GM21390 (cell line): ENCODE measurements at regions not wholly inside any gene's neighbourhood (a gene's known extent, or its start where the extent isn't known, plus 50 kb on each side); places are given as distances from the start of the nearest gene placed in this dataset.
A peak's percentile ranks its signal among the peaks of the same experiment; 100 is the strongest.

Source experiments
- ATAC-seq: cut with Tn5 transposase; IDR thresholded peaks from one replicate; pipeline ENCODE4 v1.9.1; 2021; ENCODE audit not compliant: unreplicated experiment

DNA sequence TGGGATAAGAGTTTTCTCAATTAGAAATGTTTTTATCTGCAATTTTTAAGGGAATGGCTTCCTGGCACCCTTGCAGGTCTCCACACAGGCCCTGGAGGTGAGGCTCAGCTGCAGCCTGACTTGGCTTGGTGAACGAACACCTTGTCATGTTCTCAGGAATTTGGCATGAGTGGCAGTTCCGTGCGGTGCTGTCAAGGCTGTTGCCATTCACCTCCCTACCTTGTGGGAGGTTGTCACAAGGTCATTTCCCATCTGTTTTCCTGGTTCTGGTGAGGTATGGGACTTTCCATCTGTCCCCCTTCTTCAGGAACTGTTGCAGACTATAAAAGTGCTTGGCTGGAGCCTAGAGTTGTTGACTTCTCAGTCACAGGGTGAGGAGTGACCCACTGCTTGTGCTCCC, 82.9 kb downstream of the ELOVL4 start:
- ATAC-seq: no peak

DNA sequence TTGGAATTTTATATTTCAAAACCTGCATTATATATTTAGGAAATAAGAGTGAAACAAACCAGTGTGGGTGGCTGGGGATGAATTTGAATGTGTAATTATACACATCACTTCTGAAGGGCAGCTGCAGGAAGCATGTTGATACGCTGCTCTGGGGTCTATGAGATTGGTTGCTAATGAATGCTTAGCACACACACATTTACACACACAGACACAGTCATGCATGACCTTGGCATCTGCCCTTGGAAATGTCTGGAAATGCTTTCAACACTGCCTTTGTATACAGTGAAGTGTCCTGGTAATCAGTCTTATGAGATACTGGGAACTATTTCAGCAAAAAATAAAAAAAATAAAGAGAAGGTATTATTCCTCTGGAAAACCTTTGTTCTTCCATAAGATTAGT, 83.4 kb downstream of the ELOVL4 start:
- ATAC-seq: no peak

DNA sequence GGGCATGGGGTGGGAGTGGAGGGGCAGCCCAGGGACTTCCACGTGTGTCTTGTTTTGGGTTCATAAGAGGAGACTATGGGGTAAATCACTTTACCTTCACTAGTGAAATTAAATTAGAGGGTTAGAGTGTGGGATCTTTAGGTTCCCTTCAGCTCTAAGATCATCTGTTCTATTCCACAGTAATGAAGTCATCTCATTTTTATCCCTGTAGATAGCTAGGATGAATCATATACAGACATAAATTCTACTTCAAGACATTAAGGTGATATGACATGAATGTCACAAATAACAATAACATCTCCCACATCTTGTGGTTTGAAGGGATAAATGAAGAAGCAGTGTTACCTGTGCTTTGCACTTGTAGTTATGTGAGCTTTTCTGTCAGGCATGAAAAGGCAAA, 83.8 kb downstream of the ELOVL4 start:
- no peak for ATAC-seq

DNA sequence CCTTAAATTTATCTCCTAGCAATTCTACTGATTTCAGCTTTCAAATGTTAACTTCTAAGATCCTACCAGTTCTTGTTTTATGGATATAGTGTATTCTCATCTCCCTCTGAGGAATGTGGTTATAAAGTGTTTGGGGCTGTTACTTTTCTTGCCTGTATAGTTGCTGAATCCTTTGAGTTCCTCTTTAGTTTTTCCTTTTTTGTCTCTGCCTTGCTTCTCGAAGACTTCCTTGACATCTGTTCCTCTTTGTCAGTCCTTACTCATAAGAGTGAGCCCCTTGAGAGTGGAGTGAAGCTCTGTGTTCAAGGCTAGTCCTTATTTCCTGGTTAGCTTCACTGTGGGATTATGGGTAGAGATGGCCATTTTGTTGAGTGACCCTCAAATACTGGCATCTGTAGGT, 84.6 kb downstream of the ELOVL4 start:
- no peak for ATAC-seq

DNA sequence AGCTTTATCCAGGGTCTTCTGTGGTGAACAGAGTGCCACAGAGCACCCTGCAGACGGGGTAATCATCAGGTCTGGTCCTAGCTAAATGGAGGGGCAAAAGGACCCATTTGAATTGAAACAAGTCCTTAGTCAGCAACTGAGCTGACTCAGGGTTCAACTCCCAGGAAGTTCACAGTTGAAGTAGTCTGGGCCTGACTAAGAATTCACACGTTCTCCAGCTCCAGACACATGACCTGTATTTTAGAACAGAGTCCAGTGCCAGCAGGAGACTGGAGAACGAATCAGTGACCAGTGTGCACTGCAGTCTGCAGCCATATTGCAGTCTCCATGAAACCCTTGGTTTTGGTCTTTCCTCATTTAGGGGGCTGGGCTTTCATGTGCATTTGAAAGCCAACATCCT, 85.2 kb downstream of the ELOVL4 start:
- ATAC-seq: no peak

DNA sequence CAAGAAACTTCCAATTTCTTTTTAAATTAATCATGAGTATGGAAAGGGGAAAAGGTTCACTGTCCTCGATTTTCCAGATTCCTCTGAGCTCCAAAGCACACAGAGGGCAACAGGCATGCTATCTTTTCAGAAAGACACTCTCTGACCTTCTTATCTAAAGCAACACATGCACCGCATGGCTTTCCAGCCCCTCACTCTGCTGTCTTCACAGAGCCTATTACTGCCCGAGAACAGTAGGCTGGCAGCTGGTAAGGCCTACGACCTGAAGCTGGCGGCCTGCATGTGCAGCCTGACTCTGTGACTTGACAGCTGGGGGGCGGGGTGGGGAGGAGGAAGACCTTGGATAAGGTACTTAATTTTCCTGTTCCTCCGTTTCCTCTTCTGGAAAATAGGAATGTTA, 86.3 kb downstream of the ELOVL4 start:
- ATAC-seq: no peak

DNA sequence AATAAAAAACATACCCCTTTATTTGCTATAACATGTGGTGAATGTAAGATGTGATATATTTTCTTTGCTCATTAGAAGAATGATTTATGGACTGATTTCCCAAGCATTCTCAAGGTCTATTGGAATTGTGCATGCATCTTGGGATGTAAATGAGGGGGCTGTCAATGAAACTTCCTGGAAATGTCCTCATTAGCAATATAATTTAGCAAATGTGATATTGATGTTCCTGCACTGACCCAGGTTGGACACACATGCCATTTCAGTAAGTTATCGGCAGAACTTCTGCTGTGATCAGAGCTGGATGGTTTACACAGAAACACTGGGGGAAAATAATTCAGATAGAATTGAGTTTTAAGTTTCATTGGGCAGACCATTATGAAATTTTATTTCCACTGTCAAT, 99.9 kb downstream of the ELOVL4 start:
- ATAC-seq: no peak

DNA sequence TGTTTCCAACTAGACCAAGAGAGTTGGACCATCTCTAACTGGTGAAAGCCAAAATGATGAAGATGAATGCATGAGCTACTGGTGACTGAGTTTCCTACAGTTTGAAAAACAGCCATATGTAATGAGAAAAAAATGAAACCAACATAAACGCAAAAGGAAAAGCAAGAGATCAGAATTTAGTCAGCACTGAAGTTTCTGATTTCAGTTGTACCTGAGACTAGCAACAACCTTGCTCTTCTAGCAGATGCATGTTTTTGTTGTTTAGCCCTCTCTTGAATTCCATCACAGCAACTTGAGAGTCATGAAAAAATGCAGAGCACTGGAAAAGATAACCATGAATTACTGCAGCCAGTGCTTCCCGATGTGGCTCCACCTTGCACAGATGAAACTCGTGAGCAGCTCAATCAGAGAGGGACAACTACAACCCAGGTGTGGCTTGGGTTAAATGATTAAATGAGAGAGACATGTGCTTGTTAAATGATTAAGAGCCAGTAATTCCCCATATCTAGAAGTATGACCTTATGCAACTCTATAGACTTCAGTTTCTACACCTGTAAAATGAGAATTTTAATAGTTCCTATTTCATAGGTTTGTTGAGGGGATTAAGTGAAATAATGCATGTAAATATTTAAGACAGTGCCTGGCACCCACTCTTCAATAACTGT, 104.8 kb downstream of the ELOVL4 start:
- ATAC-seq: peak; percentile 62

DNA sequence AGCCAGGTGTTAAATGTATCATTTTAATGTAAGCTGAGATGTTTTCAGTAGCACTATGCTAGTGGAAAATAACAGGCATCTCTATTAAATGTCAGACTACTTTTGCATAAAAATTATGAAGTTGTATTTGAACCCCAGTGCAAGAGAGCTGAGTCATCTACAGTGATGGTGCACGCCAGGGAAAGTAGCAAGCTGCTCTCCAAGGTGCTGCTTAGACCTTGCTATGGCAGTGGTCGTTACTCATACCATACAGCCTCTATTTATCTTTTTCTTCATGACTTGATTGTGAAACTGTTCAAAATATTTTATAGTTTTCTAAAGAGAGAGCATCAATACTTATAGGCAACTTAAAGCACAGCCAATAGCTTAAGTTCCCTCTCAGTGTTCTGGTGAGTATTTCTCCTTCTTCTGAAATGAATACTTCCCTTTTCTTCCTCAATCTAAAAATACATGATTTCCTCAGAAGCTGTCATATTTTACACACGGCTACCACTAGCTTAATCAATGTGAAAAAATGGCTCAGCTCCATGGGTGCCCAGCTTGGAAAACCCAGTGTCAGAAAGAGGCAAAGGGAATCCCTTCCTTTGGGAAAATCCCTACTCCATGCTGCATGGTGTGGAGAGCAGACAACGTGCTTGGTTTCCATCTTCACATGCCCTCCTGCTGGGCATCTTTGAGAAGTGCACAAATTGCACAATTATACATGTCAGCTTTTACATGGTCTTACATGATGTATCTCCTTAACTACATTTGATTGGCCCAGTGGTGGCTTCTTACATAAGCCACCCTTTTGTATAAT, 105.6 kb downstream of the ELOVL4 start:
- peak; percentile 26 for ATAC-seq

DNA sequence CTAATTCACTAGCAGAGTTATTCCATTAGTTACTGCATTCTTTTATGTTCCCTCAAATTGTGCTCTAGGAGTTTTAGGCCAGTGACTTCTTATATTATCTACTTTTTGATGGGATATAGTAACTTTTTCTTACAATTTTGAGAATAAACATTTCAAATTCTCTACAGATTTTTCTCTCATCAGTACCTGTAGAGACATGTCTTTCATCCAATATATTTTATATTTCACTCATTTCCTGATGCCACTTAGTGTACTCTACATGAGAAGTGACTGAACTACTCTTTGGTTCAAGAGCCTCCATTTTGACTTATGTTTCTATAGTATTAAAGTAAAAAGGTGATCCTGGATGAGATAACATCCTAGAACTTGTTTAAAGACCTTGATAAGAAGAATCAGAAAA, 108.5 kb downstream of the ELOVL4 start:
- ATAC-seq: no peak

DNA sequence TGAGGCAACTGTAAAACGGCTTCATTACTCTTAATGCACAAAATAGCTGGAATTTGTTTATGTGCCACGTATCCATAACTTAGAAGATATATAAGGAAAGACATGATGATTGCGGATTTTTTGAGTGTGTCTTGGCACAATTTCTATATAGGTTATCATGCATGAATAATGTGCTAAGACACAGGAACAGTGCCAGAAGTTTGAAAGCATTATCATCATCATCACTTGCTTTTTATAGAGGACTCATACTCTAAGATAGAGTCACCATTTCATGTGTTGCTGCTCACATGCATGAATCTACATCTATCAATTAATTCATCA, 113.4 kb downstream of the ELOVL4 start:
- ATAC-seq: no peak

DNA sequence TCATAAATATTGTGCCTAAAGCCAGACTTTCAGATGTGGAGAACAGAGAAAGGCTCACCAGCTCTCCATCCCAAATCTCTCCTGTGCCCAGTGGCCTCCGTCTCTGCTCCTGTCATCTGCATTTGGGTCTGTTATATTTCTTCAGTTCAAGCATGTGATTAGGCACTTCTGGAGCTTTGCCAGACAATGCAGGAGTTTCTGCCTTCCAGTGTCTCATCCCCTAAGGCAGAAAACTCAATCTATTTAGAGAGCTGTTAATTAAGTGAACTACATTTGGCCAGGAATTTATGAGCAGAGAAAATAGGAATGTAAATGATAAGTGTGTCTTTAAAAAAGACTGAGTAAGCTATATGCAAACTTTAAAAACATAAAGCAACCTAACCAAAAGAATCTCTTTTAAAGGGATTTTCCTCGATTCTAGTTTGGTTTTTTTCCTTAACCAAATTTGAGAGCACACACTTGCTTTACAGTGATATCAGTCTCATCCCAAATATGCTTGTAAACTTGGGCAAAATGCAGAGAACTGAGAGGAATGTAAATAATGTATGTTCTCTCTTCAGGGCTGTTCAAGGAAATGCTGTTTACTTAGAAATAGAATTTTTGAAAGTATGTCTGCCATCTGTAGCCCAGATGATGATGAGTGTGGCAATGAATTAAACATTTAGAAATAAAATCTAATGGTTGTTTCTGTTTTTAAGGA, 113.9 kb downstream of the ELOVL4 start:
- ATAC-seq: no peak

DNA sequence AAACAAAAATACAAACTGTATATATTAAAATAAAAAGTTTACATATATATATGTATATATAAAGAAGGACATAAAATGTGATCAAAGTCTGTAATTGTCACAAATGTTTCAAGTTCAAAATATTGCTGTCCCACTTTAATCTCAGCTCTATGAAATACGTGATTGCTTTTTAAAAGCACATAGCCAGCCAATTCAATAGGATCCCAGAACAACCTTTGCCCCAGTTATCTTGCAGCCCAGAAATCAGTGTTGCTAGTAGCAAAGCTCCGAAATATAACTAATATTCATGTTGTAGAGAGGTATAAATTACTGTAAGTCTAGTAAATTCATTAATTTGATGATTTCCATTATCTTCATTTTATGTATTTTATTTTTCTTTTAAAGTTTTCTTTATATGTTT, 114.6 kb downstream of the ELOVL4 start:
- no peak for ATAC-seq

DNA sequence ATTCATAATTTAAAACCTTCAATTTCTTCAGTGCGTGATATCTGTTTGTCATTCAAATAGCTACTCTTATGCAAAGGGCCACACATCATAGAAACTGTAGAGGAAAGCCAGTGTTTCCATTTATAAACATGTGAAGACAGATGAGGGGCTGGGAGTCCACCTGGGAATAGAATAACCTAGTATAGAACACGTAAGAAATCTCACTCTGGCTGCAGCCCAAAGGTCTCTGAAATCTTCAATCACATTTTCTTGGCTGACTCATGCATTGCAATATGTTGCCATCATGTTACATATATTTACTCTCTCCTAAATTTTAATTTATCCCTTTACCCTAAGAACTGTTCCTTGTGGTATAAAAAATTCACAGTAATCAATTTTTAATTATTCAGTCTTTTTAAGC, 123.2 kb downstream of the ELOVL4 start:
- ATAC-seq: no peak

DNA sequence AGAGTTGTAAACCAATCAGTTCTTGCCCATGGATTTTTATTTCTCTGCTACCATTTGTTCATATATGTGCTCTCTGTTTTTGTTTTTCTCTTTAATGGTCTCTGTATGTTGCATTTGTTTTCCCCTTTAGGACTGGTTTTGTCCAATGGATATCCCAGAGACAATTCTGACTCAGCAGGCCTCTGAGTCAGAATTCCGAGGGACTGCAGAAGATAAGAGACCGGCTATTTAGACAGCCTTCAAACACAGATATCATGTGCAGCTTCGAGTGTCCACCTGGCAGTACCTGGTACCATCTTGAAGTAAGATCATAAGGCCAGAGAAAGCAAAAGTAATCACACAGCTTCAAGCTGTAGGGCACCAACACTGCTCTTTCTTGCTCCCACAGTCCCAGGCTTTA, 125.5 kb downstream of the ELOVL4 start:
- no peak for ATAC-seq

DNA sequence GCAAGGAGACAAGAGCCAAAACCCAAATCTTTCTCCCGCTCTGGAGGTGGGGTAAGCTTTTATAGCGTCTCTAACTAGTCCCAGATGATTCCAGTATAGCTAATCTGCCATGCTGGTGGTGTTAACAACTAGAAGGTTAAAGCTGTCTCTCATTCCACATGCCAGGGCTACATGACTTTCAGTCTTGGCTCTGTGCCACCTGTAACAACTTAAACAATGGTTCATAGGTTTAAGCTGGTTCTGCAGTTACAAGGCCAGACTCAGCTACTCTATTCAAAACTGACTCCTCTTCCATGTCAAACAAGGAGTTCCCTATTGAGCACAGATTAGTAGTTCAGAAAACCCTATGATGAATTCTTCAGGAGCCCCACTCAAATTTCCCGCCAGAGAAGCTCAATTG, 128.9 kb downstream of the ELOVL4 start:
- no peak for ATAC-seq

DNA sequence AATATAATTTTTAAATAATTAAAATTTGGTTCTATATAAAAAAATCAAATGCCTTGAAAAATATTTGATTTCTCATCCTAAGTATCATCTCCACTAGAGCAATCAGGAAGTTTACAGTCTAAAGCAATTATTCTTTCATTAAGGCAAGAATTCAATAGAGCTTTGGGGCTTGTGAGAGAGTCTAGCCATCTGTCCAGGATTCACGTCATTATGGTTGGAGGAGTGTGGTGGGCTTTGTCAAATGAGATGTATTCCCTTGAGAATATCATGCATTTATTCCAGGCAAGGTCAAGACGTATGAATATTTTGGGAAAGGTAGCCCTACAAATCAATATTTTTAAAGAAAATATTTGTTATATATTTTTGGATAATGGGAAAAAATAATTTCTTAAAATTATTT, 132.4 kb downstream of the ELOVL4 start:
- no peak for ATAC-seq

DNA sequence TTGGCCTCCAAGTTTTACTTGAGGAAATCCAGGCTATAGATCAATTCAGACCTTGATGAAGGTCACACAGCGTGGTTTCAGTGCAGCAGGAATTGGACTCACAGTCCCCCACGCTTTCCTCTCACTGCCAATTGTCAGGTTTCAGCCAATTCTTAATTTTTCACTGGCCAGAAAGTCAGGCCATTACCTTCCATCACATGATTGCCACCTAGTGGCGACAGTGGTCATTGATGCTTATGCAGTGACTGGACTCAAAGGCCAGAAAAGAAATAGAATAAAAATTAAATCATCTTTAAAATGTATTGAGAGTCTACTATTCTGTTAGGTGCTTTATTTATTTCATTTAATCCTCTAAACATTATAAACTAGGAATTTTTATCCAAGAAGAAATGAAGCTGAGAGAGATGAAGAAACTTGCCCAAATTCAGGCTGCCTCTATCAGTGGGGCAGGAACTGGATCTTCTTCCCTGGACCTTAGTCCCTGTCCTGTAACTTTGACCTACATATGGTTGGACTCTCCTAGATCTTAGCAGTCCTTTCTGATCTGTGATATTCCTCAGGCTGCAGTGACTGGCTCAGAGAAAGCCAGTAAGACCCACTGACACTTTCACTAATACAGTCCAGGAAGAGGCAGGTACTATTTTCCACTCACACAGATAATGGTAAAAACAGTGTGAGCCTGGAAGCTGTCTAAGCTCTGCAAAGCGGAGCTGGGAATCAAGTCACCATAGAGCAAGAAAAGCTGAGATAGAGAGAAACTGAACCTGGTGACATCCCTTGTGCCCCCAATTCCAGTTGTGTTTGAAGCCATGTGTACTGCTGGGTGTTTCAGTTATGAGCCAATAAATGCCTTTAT, 133.3 kb downstream of the ELOVL4 start:
- ATAC-seq: peak; percentile 94

DNA sequence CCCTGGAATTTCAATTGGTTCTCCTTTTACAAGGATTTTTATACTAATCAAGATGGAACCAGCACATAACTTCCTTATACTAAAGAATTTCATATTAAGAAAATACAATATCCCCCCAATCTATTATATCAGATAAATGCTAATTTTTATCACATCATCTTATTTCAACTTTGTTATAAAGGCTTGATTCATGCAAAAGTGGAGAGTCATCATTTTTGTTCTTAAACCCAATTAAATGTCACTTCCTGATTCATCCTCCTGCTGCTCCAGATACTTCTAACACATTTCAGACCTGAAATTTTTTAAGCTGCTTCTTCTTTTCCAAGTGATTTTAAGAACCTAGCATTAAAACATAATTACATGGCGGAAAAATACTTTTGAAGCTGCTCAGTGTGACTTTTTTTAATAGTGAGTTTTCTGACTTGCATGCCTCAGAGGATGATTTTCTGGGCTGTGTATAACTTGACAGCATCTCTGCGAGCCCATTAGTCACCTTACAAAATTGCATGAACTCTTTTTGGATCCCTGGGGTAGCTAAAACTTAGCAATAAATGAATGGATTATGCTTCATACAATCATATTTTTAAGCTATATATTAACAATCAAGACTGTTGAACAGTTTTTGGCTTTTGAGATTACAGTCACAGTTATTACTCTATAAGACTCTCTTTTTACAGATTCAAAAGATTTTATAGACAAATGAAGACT, 134.1 kb downstream of the ELOVL4 start:
- ATAC-seq: peak; percentile 8

DNA sequence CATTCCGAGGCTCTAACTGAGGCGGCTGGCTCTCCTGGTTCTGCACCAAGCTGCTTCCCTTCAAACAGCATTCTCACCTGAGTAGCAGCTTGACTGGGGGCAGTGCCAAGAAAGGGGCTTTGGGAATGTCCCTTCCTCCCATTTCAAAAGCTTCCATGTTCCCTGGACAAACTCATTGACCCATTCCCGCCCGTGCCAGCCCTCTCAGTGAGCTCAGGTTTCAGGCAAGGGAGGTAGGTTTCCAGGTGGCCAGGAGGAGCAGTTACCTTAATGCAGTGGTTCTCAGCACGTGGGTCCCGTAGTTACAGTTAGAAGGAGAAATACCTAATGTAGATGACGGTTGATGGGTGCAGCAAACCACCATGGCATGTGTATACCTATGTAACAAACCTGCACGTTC, 135.2 kb downstream of the ELOVL4 start:
- ATAC-seq: no peak

DNA sequence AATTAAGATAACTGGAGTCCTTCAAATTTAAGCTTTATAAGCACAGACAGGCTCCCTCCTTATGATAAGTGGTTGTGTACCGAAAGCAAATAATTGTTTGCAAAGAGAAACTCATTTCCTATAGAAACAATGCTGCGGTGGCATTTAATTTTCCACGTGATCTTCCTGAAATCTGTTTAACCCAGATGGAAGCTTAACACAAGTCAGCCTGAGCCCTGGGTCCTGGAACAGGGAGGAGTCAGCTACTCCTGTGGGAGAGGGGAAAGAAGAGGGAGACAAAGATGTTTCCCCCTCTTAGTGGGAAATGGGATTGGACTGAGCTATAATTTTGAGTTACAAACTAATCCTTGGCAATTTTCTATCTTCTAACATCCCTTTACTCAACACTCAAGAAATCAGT, 136.5 kb downstream of the ELOVL4 start:
- ATAC-seq: no peak
